ENCODE measurements at regions not wholly inside any gene's neighbourhood (a gene's known extent, or its start where the extent isn't known, plus 50 kb on each side); places are given as distances from the start of the nearest gene placed in this dataset.

DNA sequence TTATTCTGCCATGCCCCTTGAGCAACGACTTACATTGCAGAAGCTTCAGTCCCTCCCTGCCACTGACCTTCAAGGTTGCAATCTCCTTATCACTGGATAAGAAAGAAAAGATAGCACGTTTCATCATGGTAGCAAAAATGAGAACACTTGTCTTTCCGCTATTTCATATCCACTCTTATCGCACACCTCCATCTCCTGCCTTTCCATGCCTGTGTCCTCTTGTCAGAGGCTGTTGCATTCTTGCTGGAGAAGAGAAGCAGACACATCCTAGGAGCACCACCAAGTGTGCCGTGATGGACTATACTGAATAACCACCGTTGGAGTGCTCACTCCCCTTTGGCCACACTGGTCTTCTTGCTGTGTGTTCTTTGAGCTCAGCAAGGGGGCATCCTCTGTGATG, 230.6 kb upstream of the IRX3 start:
- POLR2A ChIA-PET, result no interaction called here
- 28% methylated on average over 6 of the region's 6 CpGs for WGBS (ENCODE audit: missing lambda C conversion rate)
- ATAC-seq, result no peak
- H3K4me2 ChIP-seq, result no peak overlapping the region
- H3K9me3 ChIP-seq, result no peaks in the 10 kb centered on the region
- no peak overlapping the region for H3K4me3 ChIP-seq
- no peak for DNase-seq (ENCODE audit: low read depth in 1 of 2, low spot score in 1 of 2)
- CTCF ChIA-PET, result no interaction called here
- H3K4me1 ChIP-seq, result no peaks in the 10 kb centered on the region
- no peak for FAIRE-seq
- TF ChIP-seq MAZ (IDR thresholded peaks at IDR 0.05; ENCODE audit: borderline replicate concordance, low read depth, low read length), result no peak
- TF ChIP-seq NPAS2 (CRISPR knock-in tag; IDR thresholded peaks at IDR 0.05; ENCODE audit: borderline replicate concordance), result no peak
- no peak for TF ChIP-seq EHF (CRISPR knock-in tag; IDR thresholded peaks at IDR 0.05)
- no peak for TF ChIP-seq HOXA7 (CRISPR knock-in tag; IDR thresholded peaks at IDR 0.05)
- no peak for TF ChIP-seq REST (IDR thresholded peaks at IDR 0.05)
- TF ChIP-seq KDM5A (IDR thresholded peaks at IDR 0.05), result no peak
- TF ChIP-seq ELK1 (IDR thresholded peaks at IDR 0.05; ENCODE audit: low read depth, low read length), result no peak
- TF ChIP-seq E2F6 (IDR thresholded peaks at IDR 0.05; ENCODE audit: borderline replicate concordance, low read depth), result no peak
- H3K27ac ChIP-seq, result no peak overlapping the region

GRCh38 chr16:54512467-54512995, 225.9 kb upstream of the IRX3 start:
- POLR2A ChIA-PET, result no interaction called here
- ATAC-seq, result no peak
- no peak for FAIRE-seq
- 61% methylated on average over 16 of the region's 16 CpGs for WGBS (ENCODE audit: missing lambda C conversion rate)
- Histone ChIP-seq H3K4me2 (no peak overlapping the region), H3K4me3 (no peak overlapping the region), H3K4me1 (no peaks in the 10 kb centered on the region), H3K9me3 (no peaks in the 10 kb centered on the region), H3K27ac (no peak overlapping the region)
- DNase-seq (ENCODE audit: low read depth in 1 of 2, low spot score in 1 of 2), result no peak
- TF ChIP-seq TFCP2L1 (CRISPR knock-in tag; IDR thresholded peaks at IDR 0.05) (no peak), CBX8 (IDR thresholded peaks at IDR 0.05) (no peak), PHF8 (IDR thresholded peaks at IDR 0.05; ENCODE audit: borderline replicate concordance, low read depth) (no peak), EP300 (IDR thresholded peaks at IDR 0.05) (no peak), RNF2 (IDR thresholded peaks at IDR 0.05; ENCODE audit: borderline replicate concordance, low read depth) (no peak), REST (IDR thresholded peaks at IDR 0.05) (no peak), NFE2L2 (conservative IDR thresholded peaks at IDR 0.05; ENCODE audit: low read length) (no peak), BCL3 (IDR thresholded peaks at IDR 0.05) (no peak), RAD21 (conservative IDR thresholded peaks at IDR 0.05 in 1 of 2, IDR thresholded peaks at IDR 0.05 in 1 of 2) (no peak), CTCF (IDR thresholded peaks at IDR 0.05) (no peak), RFX5 (IDR thresholded peaks at IDR 0.05) (no peak)
- TF ChIP-seq, protein P1, sequence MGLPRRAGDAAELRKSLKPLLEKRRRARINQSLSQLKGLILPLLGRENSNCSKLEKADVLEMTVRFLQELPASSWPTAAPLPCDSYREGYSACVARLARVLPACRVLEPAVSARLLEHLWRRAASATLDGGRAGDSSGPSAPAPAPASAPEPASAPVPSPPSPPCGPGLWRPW (IDR thresholded peaks at IDR 0.05), result no peak
- CTCF ChIA-PET, result no interaction called here

Measured in A549 (cell line).